Osteocyte (in vitro differentiated cells): ENCODE measurements at regions not wholly inside any gene's neighbourhood (a gene's known extent, or its start where the extent isn't known, plus 50 kb on each side); places are given as distances from the start of the nearest gene placed in this dataset.

Experiments
- DNase-seq: peaks from one replicate; pipeline ENCODE4 v3.0.0; 2021; ENCODE audit warnings: mixed read lengths; ENCODE audit not compliant: unreplicated experiment; ENCODE audit errors: extremely low spot score
- H3K27ac Mint-ChIP-seq: one replicate; pipeline ENCODE4 v1.8.0; 2021; ENCODE audit warnings: mild to moderate bottlenecking, mixed read lengths; ENCODE audit not compliant: unreplicated experiment
- H3K27me3 Mint-ChIP-seq: one replicate; pipeline ENCODE4 v1.8.0; 2021; ENCODE audit warnings: mixed read lengths; ENCODE audit not compliant: unreplicated experiment
- H3K36me3 Mint-ChIP-seq: one replicate; pipeline ENCODE4 v1.8.0; 2021; ENCODE audit warnings: mixed read lengths; ENCODE audit not compliant: unreplicated experiment
- H3K4me1 Mint-ChIP-seq: one replicate; pipeline ENCODE4 v1.8.0; 2021; ENCODE audit warnings: mixed read lengths; ENCODE audit not compliant: unreplicated experiment
- H3K4me3 Mint-ChIP-seq: one replicate; pipeline ENCODE4 v1.8.0; 2021; ENCODE audit warnings: mild to moderate bottlenecking, moderate library complexity, mixed read lengths; ENCODE audit not compliant: unreplicated experiment
- H3K9me3 Mint-ChIP-seq: one replicate; pipeline ENCODE4 v1.8.0; 2021; ENCODE audit warnings: mixed read lengths; ENCODE audit not compliant: unreplicated experiment
- TF ChIP-seq, protein P1 (sequence below): fragments of 200-600 bp; sonication (generic); IDR thresholded peaks from 2 replicates; pipeline ENCODE4 v1.5.0; 2021; ENCODE audit warnings: antibody characterized with exemption, mild to moderate bottlenecking, moderate library complexity

DNA sequence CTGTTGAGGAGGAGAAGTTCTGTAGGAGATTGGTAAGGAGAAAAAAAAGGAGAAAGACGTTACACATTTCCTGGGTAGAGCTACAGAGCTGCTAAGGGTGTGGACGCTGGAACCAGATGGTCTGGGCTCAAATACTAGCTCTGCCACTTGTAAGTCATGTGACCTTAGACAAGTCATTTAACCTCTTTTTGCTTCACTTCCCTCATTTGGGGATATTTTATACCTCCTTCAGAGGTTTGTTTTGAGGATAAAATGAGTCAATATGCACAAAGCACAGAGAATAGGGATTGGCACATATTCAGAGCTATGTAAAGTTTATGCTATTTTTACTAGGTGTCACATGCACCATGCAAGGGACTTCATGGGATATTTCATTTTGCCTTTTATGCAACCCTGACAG lies 708.8 kb downstream of the DHX35 start:
- Mint-ChIP-seq H3K36me3 (no peaks in the 10 kb centered on the region), H3K4me1 (peaks cover 3% of the 10 kb centered on the region), H3K27ac (no peak overlapping the region), H3K27me3 (no peaks in the 10 kb centered on the region), H3K9me3 (no peaks in the 10 kb centered on the region), H3K4me3 (no peak overlapping the region)
- no peak for DNase-seq
- TF ChIP-seq, protein P1, sequence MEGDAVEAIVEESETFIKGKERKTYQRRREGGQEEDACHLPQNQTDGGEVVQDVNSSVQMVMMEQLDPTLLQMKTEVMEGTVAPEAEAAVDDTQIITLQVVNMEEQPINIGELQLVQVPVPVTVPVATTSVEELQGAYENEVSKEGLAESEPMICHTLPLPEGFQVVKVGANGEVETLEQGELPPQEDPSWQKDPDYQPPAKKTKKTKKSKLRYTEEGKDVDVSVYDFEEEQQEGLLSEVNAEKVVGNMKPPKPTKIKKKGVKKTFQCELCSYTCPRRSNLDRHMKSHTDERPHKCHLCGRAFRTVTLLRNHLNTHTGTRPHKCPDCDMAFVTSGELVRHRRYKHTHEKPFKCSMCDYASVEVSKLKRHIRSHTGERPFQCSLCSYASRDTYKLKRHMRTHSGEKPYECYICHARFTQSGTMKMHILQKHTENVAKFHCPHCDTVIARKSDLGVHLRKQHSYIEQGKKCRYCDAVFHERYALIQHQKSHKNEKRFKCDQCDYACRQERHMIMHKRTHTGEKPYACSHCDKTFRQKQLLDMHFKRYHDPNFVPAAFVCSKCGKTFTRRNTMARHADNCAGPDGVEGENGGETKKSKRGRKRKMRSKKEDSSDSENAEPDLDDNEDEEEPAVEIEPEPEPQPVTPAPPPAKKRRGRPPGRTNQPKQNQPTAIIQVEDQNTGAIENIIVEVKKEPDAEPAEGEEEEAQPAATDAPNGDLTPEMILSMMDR = no peak

DNA sequence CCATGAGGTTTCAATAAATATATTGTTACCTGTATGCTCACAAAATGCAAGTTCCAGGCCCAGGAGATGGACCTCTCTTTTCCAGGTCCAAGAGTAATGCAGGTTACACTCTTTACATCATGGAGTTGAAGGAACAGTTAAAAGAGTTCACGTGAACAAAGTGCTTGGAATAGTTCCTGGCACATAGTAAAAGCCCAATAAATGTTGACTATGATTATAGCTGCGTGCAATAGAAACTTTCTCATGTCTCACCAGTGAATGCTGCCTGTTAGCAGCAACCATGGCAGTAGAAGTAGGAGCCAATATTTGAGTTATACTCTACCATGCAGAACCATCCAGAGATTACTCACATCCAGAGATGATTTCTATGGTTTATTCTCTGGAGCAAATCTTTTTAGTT lies 707.5 kb downstream of the DHX35 start:
- Mint-ChIP-seq H3K4me3 (no peak overlapping the region), H3K36me3 (no peaks in the 10 kb centered on the region), H3K27me3 (no peaks in the 10 kb centered on the region), H3K27ac (no peak overlapping the region), H3K4me1 (peaks cover 3% of the 10 kb centered on the region), H3K9me3 (no peaks in the 10 kb centered on the region)
- DNase-seq = no peak
- TF ChIP-seq, protein P1 = no peak

DNA sequence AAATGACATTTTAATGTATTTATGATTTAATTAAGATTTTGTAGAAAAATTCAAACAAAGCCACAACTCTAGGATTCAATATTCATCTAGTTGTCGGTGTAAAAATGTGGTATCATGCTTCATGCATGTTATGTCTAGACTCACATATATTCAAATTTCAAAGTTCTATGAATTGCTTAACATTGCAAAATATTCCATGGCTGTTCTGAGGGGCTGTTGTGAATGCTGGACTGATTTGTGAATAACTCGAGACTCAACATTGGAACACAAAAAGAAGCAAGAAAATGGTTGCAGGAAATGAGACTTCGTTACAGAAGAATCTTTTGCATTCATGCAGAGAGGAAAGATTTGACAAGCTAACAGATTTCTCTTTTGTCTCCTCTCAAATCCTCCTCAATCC lies 705.9 kb downstream of the DHX35 start:
- H3K4me1 Mint-ChIP-seq = peaks cover 3% of the 10 kb centered on the region
- H3K4me3 Mint-ChIP-seq = no peak overlapping the region
- no peaks in the 10 kb centered on the region for H3K27me3 Mint-ChIP-seq
- H3K9me3 Mint-ChIP-seq = no peaks in the 10 kb centered on the region
- TF ChIP-seq, protein P1 = no peak
- H3K27ac Mint-ChIP-seq = no peak overlapping the region
- H3K36me3 Mint-ChIP-seq = no peaks in the 10 kb centered on the region
- no peak for DNase-seq

DNA sequence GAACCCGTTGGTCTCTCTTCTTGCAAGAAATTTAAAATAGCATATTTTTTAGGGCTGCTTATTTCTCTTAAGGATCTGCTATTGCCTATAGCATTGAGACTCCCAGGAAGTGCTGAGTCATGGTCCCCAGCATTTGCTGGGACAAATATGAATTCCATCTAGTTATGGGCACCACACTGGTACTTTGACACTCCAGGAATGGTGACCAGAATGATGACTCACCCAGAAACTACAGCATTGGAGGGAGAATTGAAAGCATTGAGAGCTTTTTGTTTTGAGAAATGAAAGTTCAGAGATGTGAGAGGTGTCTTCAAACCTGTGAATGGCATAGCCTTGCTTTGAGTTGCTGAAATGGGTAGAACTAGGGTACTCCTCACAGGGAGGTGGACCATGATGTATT lies 699.7 kb downstream of the DHX35 start:
- no peaks in the 10 kb centered on the region for H3K9me3 Mint-ChIP-seq
- no peak overlapping the region for H3K4me3 Mint-ChIP-seq
- peak overlapping the region; percentile 80 for H3K27ac Mint-ChIP-seq
- H3K27me3 Mint-ChIP-seq = no peaks in the 10 kb centered on the region
- H3K4me1 Mint-ChIP-seq = peaks cover 33% of the 10 kb centered on the region
- TF ChIP-seq, protein P1 = no peak
- peak; percentile 32 for DNase-seq
- no peaks in the 10 kb centered on the region for H3K36me3 Mint-ChIP-seq

DNA sequence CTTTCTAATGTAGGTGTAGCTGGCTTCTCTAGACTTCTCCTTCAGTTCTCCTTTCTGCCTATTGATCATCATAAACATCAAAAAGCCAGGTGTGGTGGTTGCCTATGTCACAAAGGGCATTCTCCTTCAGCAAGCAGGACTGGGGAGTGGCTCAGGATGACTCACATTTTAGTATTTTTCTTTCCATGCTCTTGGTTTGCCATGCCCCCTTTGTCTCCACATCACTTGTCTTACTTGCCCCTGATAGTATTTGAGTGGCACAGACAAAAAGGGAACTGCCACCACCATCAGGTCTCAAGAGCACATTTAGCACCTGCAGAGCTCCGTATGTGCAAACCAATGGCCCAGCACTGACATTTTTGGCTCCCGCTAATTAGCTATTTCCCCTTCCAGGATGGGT lies 698.8 kb downstream of the DHX35 start:
- peak overlapping the region; percentile 80 for H3K27ac Mint-ChIP-seq
- peaks cover 33% of the 10 kb centered on the region for H3K4me1 Mint-ChIP-seq
- TF ChIP-seq, protein P1 = no peak
- no peak overlapping the region for H3K4me3 Mint-ChIP-seq
- H3K27me3 Mint-ChIP-seq = no peaks in the 10 kb centered on the region
- no peaks in the 10 kb centered on the region for H3K9me3 Mint-ChIP-seq
- DNase-seq = no peak
- no peaks in the 10 kb centered on the region for H3K36me3 Mint-ChIP-seq
